ENCODE measurements at regions not wholly inside any gene's neighbourhood (a gene's known extent, or its start where the extent isn't known, plus 50 kb on each side); places are given as distances from the start of the nearest gene placed in this dataset.

DNA sequence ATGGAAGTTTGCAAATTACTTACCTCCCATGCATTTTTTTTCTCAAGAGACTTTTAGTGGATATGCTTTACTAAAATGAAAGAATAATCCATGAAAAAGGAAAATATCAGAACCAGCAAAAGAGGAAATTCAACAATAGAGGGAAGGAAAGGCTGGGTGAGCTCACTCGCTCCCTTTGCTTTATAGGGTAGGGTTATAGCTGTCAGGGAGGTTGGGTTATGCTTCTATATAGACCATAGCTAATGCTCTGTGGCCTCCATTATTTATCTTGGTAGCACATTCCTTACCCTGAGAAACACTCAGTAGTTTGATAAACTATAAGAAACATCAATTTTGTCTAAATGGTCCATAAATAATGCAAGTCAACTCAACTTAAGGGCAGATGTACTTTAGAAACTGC lies 215.9 kb upstream of the FAR2 start:
- TF ChIP-seq, protein P1, sequence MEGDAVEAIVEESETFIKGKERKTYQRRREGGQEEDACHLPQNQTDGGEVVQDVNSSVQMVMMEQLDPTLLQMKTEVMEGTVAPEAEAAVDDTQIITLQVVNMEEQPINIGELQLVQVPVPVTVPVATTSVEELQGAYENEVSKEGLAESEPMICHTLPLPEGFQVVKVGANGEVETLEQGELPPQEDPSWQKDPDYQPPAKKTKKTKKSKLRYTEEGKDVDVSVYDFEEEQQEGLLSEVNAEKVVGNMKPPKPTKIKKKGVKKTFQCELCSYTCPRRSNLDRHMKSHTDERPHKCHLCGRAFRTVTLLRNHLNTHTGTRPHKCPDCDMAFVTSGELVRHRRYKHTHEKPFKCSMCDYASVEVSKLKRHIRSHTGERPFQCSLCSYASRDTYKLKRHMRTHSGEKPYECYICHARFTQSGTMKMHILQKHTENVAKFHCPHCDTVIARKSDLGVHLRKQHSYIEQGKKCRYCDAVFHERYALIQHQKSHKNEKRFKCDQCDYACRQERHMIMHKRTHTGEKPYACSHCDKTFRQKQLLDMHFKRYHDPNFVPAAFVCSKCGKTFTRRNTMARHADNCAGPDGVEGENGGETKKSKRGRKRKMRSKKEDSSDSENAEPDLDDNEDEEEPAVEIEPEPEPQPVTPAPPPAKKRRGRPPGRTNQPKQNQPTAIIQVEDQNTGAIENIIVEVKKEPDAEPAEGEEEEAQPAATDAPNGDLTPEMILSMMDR (IDR thresholded peaks at IDR 0.05; ENCODE audit: low read length): no peak
- no peak for TF ChIP-seq EZH2 (IDR thresholded peaks at IDR 0.05; ENCODE audit: borderline replicate concordance, low read length)
- no peaks in the 10 kb centered on the region for H3F3A ChIP-seq (ENCODE audit: insufficient read depth, low read length)
- H3K9me3 ChIP-seq (ENCODE audit: low read length): no peaks in the 10 kb centered on the region
- no peak overlapping the region for H3K27ac ChIP-seq (ENCODE audit: low read depth, low read length, poor library complexity, severe bottlenecking)
- no peaks in the 10 kb centered on the region for H4K20me1 ChIP-seq (ENCODE audit: insufficient read depth, low read length)
- no peaks in the 10 kb centered on the region for H3K9me2 ChIP-seq (ENCODE audit: low read depth, low read length)
- no peaks in the 10 kb centered on the region for H3K36me3 ChIP-seq (ENCODE audit: insufficient read depth, low read length)
- H3K4me1 ChIP-seq (ENCODE audit: insufficient read depth, low read length, severe bottlenecking): no peaks in the 10 kb centered on the region
- no peaks in the 10 kb centered on the region for H3K79me2 ChIP-seq (ENCODE audit: insufficient read depth, low read length)
- H3K4me2 ChIP-seq (ENCODE audit: low read length): no peak overlapping the region
- no peak overlapping the region for H3K4me3 ChIP-seq (ENCODE audit: low read depth, low read length, poor library complexity, severe bottlenecking)
- H2AFZ ChIP-seq (ENCODE audit: low read length): no peak overlapping the region
- H3K9ac ChIP-seq (ENCODE audit: low read length): no peak overlapping the region
- H3K27me3 ChIP-seq (ENCODE audit: insufficient read depth, low read length): no peaks in the 10 kb centered on the region

DNA sequence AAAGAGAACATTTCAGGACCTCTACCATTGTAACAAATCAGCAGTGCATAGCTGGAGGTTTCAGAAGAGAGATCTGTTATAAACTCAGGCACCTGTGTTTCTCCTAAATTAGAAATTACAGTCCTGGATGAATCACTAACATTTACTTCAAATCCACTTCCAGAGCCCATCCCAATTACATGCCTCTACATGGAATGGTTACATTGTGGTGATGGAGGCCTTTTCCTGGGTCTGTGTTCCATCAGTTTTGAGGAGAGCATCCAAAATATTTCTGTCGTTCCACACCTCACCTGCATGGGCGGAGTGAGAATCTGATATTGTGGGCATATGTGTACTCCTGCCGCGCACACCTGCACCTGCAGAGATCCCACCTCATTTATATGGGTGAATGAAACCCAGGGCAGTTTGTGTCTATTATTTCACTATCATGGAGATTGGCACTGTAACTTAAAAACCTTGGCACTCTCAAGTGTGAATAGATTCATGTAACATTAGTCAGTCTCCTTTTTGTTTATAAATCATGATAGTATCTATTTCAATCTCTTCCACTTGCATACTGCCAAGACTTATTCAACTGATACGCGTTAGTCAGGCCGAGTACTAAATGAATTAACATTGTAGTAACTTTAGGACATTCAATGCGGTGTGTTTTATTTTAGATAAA lies 215.1 kb upstream of the FAR2 start:
- Histone ChIP-seq H3K9ac (ENCODE audit: low read length) (no peak overlapping the region), H3F3A (ENCODE audit: insufficient read depth, low read length) (no peaks in the 10 kb centered on the region), H3K27ac (ENCODE audit: low read depth, low read length, poor library complexity, severe bottlenecking) (no peak overlapping the region), H3K79me2 (ENCODE audit: insufficient read depth, low read length) (no peaks in the 10 kb centered on the region), H3K4me1 (ENCODE audit: insufficient read depth, low read length, severe bottlenecking) (no peaks in the 10 kb centered on the region), H3K9me2 (ENCODE audit: low read depth, low read length) (no peaks in the 10 kb centered on the region), H3K4me3 (ENCODE audit: low read depth, low read length, poor library complexity, severe bottlenecking) (no peak overlapping the region), H2AFZ (ENCODE audit: low read length) (no peak overlapping the region), H3K4me2 (ENCODE audit: low read length) (no peak overlapping the region), H4K20me1 (ENCODE audit: insufficient read depth, low read length) (no peaks in the 10 kb centered on the region), H3K9me3 (ENCODE audit: low read length) (no peaks in the 10 kb centered on the region), H3K27me3 (ENCODE audit: insufficient read depth, low read length) (no peaks in the 10 kb centered on the region), H3K36me3 (ENCODE audit: insufficient read depth, low read length) (no peaks in the 10 kb centered on the region)
- no peak for TF ChIP-seq EZH2 (IDR thresholded peaks at IDR 0.05; ENCODE audit: borderline replicate concordance, low read length)
- TF ChIP-seq, protein P1 (IDR thresholded peaks at IDR 0.05; ENCODE audit: low read length): no peak

GRCh38 chr12:28936221-28936620 lies 212.9 kb upstream of the FAR2 start:
- Histone ChIP-seq H3K79me2 (ENCODE audit: insufficient read depth, low read length) (no peaks in the 10 kb centered on the region), H3K27me3 (ENCODE audit: insufficient read depth, low read length) (no peaks in the 10 kb centered on the region), H3K9ac (ENCODE audit: low read length) (no peak overlapping the region), H2AFZ (ENCODE audit: low read length) (no peak overlapping the region), H3K9me3 (ENCODE audit: low read length) (no peaks in the 10 kb centered on the region), H3K27ac (ENCODE audit: low read depth, low read length, poor library complexity, severe bottlenecking) (no peak overlapping the region), H3F3A (ENCODE audit: insufficient read depth, low read length) (no peaks in the 10 kb centered on the region), H3K4me3 (ENCODE audit: low read depth, low read length, poor library complexity, severe bottlenecking) (no peak overlapping the region), H3K36me3 (ENCODE audit: insufficient read depth, low read length) (no peaks in the 10 kb centered on the region), H3K9me2 (ENCODE audit: low read depth, low read length) (no peaks in the 10 kb centered on the region), H4K20me1 (ENCODE audit: insufficient read depth, low read length) (no peaks in the 10 kb centered on the region), H3K4me2 (ENCODE audit: low read length) (no peak overlapping the region), H3K4me1 (ENCODE audit: insufficient read depth, low read length, severe bottlenecking) (no peaks in the 10 kb centered on the region)
- no peak for TF ChIP-seq EZH2 (IDR thresholded peaks at IDR 0.05; ENCODE audit: borderline replicate concordance, low read length)
- TF ChIP-seq, protein P1 (IDR thresholded peaks at IDR 0.05; ENCODE audit: low read length): no peak
